Effector memory CD8-positive, alpha-beta T cell (primary cell): ENCODE measurements at regions not wholly inside any gene's neighbourhood (a gene's known extent, or its start where the extent isn't known, plus 50 kb on each side); places are given as distances from the start of the nearest gene placed in this dataset.

Experiments
- ATAC-seq: fragments of 150-1000 bp; cut with Tn5 transposase; replicated peaks from 2 replicates; pipeline ENCODE4 v1.10.0; 2021; ENCODE audit warnings: mild to moderate bottlenecking, moderate library complexity
- DNase-seq, 3 experiments: peaks; one replicate each; pipeline ENCODE4 v3.0.0; 2021
- H3K27ac Mint-ChIP-seq, 2 donors: one replicate each; pipeline ENCODE4 v1.8.0; 2022; ENCODE audit warnings: mild to moderate bottlenecking in 2 of 2, mixed read lengths in 2 of 2, moderate library complexity in 2 of 2
- H3K27me3 Mint-ChIP-seq, 2 donors: one replicate each; pipeline ENCODE4 v1.8.0; 2022; ENCODE audit warnings: mixed read lengths in 2 of 2
- H3K36me3 Mint-ChIP-seq: one replicate; pipeline ENCODE4 v1.8.0; 2022; ENCODE audit warnings: mild to moderate bottlenecking, moderate library complexity, mixed read lengths; ENCODE audit not compliant: insufficient read depth
- H3K4me1 Mint-ChIP-seq, 2 donors: one replicate each; pipeline ENCODE4 v1.8.0; 2022; ENCODE audit warnings: low read depth in 2 of 2, mixed read lengths in 2 of 2
- H3K4me3 Mint-ChIP-seq, 2 donors: one replicate each; pipeline ENCODE4 v1.8.0; 2022; ENCODE audit warnings: mild to moderate bottlenecking in 2 of 2, mixed read lengths in 2 of 2, moderate library complexity in 2 of 2
- H3K9me3 Mint-ChIP-seq, 2 donors: one replicate each; pipeline ENCODE4 v1.8.0; 2022; ENCODE audit warnings: mixed read lengths in 2 of 2

DNA sequence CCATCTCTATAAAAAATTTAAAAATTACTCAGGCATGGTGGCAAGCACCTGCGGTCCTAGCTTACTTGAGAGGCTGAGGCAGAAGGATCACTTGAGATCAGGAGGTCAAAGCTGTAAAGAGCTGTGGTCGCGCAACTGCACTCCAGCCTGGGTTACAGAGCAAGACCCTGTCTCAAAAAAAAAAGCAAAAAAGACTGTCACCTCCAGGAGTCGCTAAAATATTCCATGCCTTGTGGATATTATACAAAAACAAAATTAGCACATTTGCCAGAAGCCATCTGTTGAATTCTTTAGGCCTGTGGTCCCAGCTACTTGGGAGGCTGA lies 87.0 kb upstream of the SDK1 start:
- Mint-ChIP-seq H3K36me3 (no peaks in the 10 kb centered on the region), H3K4me3 (no peak overlapping the region), H3K27me3 (peaks cover 38 to 45% of the 10 kb centered on the region in 2 donors), H3K27ac (no peak overlapping the region), H3K4me1 (peaks cover 4 to 6% of the 10 kb centered on the region in 2 donors), H3K9me3 (no peaks in the 10 kb centered on the region)
- DNase-seq (no peak), ATAC-seq (no peak)

GRCh38 chr7:3215624-3216585 lies 85.1 kb upstream of the SDK1 start:
- no peak overlapping the region for H3K27ac Mint-ChIP-seq
- peaks cover 50 to 57% of the 10 kb centered on the region in 2 donors for H3K27me3 Mint-ChIP-seq
- DNase-seq, result no peak
- no peak overlapping the region for H3K4me3 Mint-ChIP-seq
- peaks cover 4 to 6% of the 10 kb centered on the region in 2 donors for H3K4me1 Mint-ChIP-seq
- H3K9me3 Mint-ChIP-seq, result no peaks in the 10 kb centered on the region
- no peak for ATAC-seq
- no peaks in the 10 kb centered on the region for H3K36me3 Mint-ChIP-seq

DNA sequence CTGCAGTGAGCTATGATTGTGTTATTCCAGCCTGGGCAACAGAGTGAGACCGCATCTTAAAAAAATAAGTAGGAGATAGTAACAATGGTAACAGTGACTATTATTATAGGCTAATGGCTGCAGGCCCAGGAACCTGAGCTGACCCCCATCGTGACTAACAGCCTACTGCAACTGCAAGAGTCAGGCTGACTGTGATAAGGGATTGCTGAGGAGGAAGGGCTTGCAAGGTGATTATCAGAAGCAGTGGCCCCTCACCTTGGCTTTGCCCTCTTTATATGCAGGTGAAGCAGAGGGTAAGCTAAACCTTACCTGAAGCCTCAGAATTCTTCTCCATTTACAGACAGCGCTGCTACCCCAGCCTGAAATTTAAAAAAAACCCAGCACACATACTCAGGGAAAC lies 83.9 kb upstream of the SDK1 start:
- ATAC-seq, result no peak

DNA sequence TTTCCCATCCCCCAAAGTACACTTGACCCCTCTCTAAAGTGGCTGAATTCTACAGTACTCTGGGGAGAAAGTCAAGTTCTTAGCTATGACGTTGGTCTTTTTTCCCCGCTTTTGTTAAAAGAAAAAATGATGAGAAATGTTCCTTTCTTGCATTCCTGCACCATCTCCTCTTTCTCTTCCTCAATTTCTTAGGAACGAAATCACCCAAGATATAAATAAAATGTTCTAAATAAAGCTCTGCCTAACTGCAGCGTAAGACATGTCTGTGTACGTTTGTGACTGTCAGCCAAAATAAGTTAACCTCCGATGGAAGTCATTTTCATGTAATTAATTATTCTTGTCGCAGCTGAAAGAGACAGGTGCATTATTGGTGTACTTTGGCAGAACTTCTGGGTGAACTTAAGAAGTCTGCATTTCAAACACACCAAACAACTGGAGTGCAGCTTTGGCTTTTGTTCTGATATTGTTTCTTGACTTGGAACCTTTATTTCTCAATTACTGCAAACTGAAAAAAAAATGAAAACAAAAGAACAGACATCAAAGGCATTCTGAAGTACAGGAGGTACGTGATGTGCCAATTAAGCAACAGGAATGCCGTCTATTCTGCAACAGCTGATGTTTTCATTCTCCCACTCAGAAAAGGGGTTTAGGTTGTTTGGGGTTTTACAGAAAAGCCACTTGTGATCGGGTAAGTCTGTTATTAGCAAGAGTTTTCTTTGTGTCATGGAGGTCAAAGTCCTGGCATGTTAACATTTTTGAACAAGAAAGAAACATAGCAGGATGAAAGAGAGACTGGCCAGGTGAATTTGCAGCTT lies 82.4 kb upstream of the SDK1 start:
- ATAC-seq (no peak), DNase-seq (no peak)
- peaks cover 4 to 6% of the 10 kb centered on the region in 2 donors for H3K4me1 Mint-ChIP-seq
- no peak overlapping the region for H3K27ac Mint-ChIP-seq
- peaks cover 51 to 72% of the 10 kb centered on the region in 2 donors for H3K27me3 Mint-ChIP-seq
- no peak overlapping the region for H3K4me3 Mint-ChIP-seq
- H3K9me3 Mint-ChIP-seq, result no peaks in the 10 kb centered on the region
- no peaks in the 10 kb centered on the region for H3K36me3 Mint-ChIP-seq

More for the DNA sequence above, 83.9 kb upstream of the SDK1 start:
- no peak for DNase-seq
- Mint-ChIP-seq H3K27me3 (peaks cover 50 to 63% of the 10 kb centered on the region in 2 donors), H3K27ac (no peak overlapping the region), H3K4me1 (peaks cover 4 to 6% of the 10 kb centered on the region in 2 donors), H3K9me3 (no peaks in the 10 kb centered on the region), H3K36me3 (no peaks in the 10 kb centered on the region), H3K4me3 (no peak overlapping the region)

- Mint-ChIP-seq H3K36me3 (no peaks in the 10 kb centered on the region), H3K27ac (no peak overlapping the region), H3K27me3 (peaks cover 12 to 27% of the 10 kb centered on the region in 2 donors), H3K4me3 (no peak overlapping the region), H3K9me3 (peaks cover under 1 to 2% of the 10 kb centered on the region in 2 donors), H3K4me1 (no peaks in the 10 kb centered on the region)
- no peak for ATAC-seq
- DNase-seq, result no peak
Measured at GRCh38 chr7:3229904-3230470, 71.1 kb upstream of the SDK1 start.

DNA sequence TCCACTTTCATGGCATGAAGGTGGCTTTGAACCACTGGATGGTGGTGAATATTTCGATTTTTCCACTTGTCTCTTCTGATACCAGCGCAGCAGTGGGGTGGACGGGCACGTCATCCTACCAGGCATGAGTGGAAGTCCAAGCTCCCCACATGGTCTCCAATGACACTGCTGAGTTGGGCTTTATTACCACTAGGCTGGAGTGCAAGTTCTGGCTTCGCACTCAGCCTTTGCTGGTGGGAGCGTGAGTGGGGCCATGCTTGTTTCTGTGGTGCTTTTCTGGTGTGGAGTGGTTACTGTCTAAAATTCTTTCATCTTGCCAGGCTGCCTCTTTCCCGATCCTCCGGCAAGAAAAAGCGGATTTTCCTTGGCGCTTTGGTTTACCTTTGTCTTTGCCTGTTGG lies 70.1 kb upstream of the SDK1 start:
- Mint-ChIP-seq H3K27ac (no peak overlapping the region), H3K4me1 (no peaks in the 10 kb centered on the region), H3K9me3 (peaks cover 7 to 11% of the 10 kb centered on the region in 2 donors), H3K36me3 (no peaks in the 10 kb centered on the region), H3K27me3 (peaks cover 7 to 27% of the 10 kb centered on the region in 2 donors), H3K4me3 (no peak overlapping the region)
- DNase-seq (no peak), ATAC-seq (no peak)

- ATAC-seq (no peak), DNase-seq (no peak)
- Mint-ChIP-seq H3K4me3 (no peak overlapping the region), H3K27ac (no peak overlapping the region), H3K9me3 (peaks cover 7 to 11% of the 10 kb centered on the region in 2 donors), H3K4me1 (no peaks in the 10 kb centered on the region), H3K27me3 (peaks cover 7 to 27% of the 10 kb centered on the region in 2 donors), H3K36me3 (no peaks in the 10 kb centered on the region)
Measured at GRCh38 chr7:3232228-3232627, 68.8 kb upstream of the SDK1 start.

GRCh38 chr7:3233301-3233700 lies 67.8 kb upstream of the SDK1 start:
- Mint-ChIP-seq H3K9me3 (peaks cover 7 to 11% of the 10 kb centered on the region in 2 donors), H3K4me3 (no peak overlapping the region), H3K36me3 (no peaks in the 10 kb centered on the region), H3K27ac (no peak overlapping the region), H3K4me1 (no peaks in the 10 kb centered on the region), H3K27me3 (peaks cover 15 to 35% of the 10 kb centered on the region in 2 donors)
- DNase-seq (no peak), ATAC-seq (no peak)

- H3K4me3 Mint-ChIP-seq, result no peak overlapping the region
- H3K9me3 Mint-ChIP-seq, result peaks cover 7 to 11% of the 10 kb centered on the region in 2 donors
- DNase-seq, result no peak
- H3K4me1 Mint-ChIP-seq, result no peaks in the 10 kb centered on the region
- H3K27ac Mint-ChIP-seq, result no peak overlapping the region
- ATAC-seq, result no peak
- peaks cover 16 to 35% of the 10 kb centered on the region in 2 donors for H3K27me3 Mint-ChIP-seq
- H3K36me3 Mint-ChIP-seq, result no peaks in the 10 kb centered on the region
Measured at GRCh38 chr7:3234051-3234450, 67.0 kb upstream of the SDK1 start.

DNA sequence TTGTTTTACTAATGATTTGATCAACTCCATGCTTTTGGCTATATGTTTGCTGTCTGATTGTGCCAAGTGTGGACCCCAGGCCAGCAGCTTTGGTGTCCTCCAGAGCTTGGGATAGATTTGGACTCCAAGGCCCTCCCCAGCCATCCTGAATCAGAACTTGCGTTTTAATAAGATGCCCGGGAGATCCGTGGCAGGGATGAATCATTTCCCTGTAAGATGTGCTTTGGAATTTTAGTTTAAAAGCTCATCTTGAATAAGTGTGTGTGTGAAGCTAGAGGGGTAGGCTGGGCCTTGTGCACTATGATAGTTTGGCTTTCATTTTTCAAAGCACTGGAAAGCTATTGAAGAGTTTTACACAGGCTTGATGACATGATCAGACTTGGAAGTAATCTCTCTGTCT lies 66.2 kb upstream of the SDK1 start:
- ATAC-seq (no peak), DNase-seq (no peak)
- Mint-ChIP-seq H3K27me3 (peaks cover 16 to 32% of the 10 kb centered on the region in 2 donors), H3K36me3 (no peaks in the 10 kb centered on the region), H3K27ac (no peak overlapping the region), H3K4me3 (no peak overlapping the region), H3K4me1 (no peaks in the 10 kb centered on the region), H3K9me3 (peaks cover 7 to 11% of the 10 kb centered on the region in 2 donors)

DNA sequence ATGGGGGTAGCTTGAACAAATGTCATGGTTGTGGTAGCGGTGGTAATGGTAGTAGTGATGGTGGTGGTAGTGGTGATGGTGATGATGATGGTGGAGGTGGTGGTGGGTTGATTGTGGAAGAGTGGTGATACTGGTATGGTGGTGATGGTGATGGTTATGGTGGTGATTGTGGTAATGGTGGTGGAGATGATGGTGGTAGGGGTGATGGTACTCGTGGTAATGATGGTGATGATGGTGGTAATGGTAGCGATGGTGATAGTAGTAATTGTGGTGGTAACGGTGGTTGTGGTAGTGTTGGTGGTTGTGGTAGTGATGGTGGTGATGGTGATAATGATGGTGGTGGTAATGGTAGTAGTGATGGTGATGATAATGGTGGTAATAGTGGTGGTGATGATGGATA lies 65.7 kb upstream of the SDK1 start:
- H3K27me3 Mint-ChIP-seq, result peaks cover 16 to 27% of the 10 kb centered on the region in 2 donors
- H3K27ac Mint-ChIP-seq, result no peak overlapping the region
- H3K36me3 Mint-ChIP-seq, result no peaks in the 10 kb centered on the region

DNA sequence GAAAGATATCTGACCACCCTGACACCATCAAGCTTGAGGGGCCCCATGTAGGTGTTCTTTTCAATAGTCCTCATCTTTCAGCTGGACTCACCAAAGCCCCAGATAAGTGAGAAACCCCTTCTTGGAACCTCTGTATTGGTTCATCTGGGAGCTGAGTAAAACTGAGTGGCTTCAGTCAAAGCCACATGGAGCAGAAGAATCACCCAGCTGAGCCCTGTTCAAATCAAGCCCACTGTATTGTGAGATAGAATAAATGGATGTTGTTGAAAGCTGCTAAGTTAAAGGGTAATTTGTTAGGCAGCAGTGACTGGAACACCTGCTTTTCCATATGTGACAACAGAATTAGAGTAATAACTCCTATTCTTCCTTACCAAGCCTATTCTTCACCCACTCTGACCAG lies 64.8 kb upstream of the SDK1 start:
- peaks cover 18 to 27% of the 10 kb centered on the region in 2 donors for H3K27me3 Mint-ChIP-seq
- H3K36me3 Mint-ChIP-seq, result no peaks in the 10 kb centered on the region
- no peak overlapping the region for H3K4me3 Mint-ChIP-seq
- DNase-seq, result no peak
- ATAC-seq, result no peak
- no peaks in the 10 kb centered on the region for H3K4me1 Mint-ChIP-seq
- H3K27ac Mint-ChIP-seq, result no peak overlapping the region
- peaks cover 7 to 11% of the 10 kb centered on the region in 2 donors for H3K9me3 Mint-ChIP-seq

More for the DNA sequence above, 65.7 kb upstream of the SDK1 start:
- Mint-ChIP-seq H3K9me3 (peaks cover 7 to 11% of the 10 kb centered on the region in 2 donors), H3K4me1 (no peaks in the 10 kb centered on the region), H3K4me3 (no peak overlapping the region)
- ATAC-seq (no peak), DNase-seq (no peak)

DNA sequence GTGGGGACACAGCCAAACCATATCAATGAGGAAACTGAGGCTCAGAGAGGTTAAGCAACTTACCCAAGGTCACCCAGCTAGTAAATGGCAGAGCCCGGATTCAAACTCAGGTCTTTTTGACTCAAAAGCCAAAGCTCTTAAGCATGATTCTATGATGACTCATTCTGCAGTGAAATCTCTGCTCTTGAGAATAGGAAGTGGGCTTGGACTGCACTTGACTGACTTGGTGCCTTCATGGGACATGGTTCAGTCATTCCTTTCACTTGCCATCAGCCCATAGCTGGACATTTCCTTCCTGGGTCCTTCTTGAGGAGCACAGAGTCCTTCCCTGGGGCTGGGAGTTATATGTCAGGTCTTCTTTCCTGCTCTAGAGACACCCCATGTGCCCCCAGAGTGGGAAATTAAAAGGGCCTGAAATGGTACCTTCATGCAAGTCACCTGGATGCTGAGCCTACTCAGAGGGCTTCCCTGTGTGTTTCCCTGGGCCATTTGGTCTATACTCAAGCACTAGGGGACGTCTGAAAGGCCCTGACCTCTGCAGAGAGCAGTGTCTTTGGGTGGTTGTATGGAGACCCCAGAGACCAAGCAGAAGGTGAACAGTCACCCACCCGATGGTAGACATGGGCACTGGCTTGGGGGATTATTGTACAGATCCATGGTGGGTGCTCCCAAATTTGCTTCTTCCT lies 62.4 kb upstream of the SDK1 start:
- no peaks in the 10 kb centered on the region for H3K36me3 Mint-ChIP-seq
- ATAC-seq (no peak), DNase-seq (no peak)
- H3K4me3 Mint-ChIP-seq, result no peak overlapping the region
- H3K27me3 Mint-ChIP-seq, result peaks cover 28 to 30% of the 10 kb centered on the region in 2 donors
- no peaks in the 10 kb centered on the region for H3K4me1 Mint-ChIP-seq
- peaks cover 7 to 11% of the 10 kb centered on the region in 2 donors for H3K9me3 Mint-ChIP-seq
- no peak overlapping the region for H3K27ac Mint-ChIP-seq
